ENCODE measurements at regions not wholly inside any gene's neighbourhood (a gene's known extent, or its start where the extent isn't known, plus 50 kb on each side); places are given as distances from the start of the nearest gene placed in this dataset.
A peak's percentile ranks its signal among the peaks of the same experiment; 100 is the strongest.

- no peak overlapping the region for H3K4me3 ChIP-seq (ENCODE audit: low read depth, low read length)
- H3K4me1 ChIP-seq (ENCODE audit: control insufficient read depth, insufficient read depth, low read length) = peaks cover 7% of the 10 kb centered on the region; the same call in 1 of the 2 replicates
- CTCF ChIA-PET = interaction anchor here (1.2 kb wide), 1 partner anchor 44 kb away, joined by 3 read pairs; no protein-coding TSS in a partner anchor
- POLR2A ChIA-PET = no interaction called here
- H3K36me3 ChIP-seq (ENCODE audit: control insufficient read depth in 2 of 2, insufficient read depth in 1 of 2, low read length in 2 of 2) = no peaks in the 10 kb centered on the region
- H3K9me3 ChIP-seq (ENCODE audit: control insufficient read depth, insufficient read depth, low read depth, low read length) = no peaks in the 10 kb centered on the region
- no peak overlapping the region for H3K27ac ChIP-seq (ENCODE audit: extremely low read depth, low read depth, low read length)
- TF ChIP-seq ZNF596 (tag by site-specific recombination; IDR thresholded peaks at IDR 0.05) (no peak), ZNF777 (tag by site-specific recombination; IDR thresholded peaks at IDR 0.05; ENCODE audit: borderline replicate concordance) (no peak), ZNF174 (tag by site-specific recombination; IDR thresholded peaks at IDR 0.05) (no peak), HIC1 (tag by site-specific recombination; IDR thresholded peaks at IDR 0.05) (no peak), ZNF146 (tag by site-specific recombination; IDR thresholded peaks at IDR 0.05) (no peak)
Measured at GRCh38 chr1:147849098-147849895, 53.3 kb upstream of the GJA8 start.

GRCh38 chr1:147850737-147851136 lies 51.9 kb upstream of the GJA8 start:
- TF ChIP-seq GFI1B (tag by site-specific recombination; IDR thresholded peaks at IDR 0.05) (peak; percentile 83), ZNF426 (tag by site-specific recombination; IDR thresholded peaks at IDR 0.05) (no peak), ZNF2 (tag by site-specific recombination; IDR thresholded peaks at IDR 0.05) (no peak)
- CTCF ChIA-PET = no interaction called here
- Histone ChIP-seq H3K4me3 (ENCODE audit: low read depth, low read length) (no peak overlapping the region), H3K36me3 (ENCODE audit: control insufficient read depth in 2 of 2, insufficient read depth in 1 of 2, low read length in 2 of 2) (no peaks in the 10 kb centered on the region), H3K4me1 (ENCODE audit: control insufficient read depth, insufficient read depth, low read length) (peaks cover 7% of the 10 kb centered on the region), H3K9me3 (ENCODE audit: control insufficient read depth, insufficient read depth, low read depth, low read length) (no peaks in the 10 kb centered on the region), H3K27ac (ENCODE audit: extremely low read depth, low read depth, low read length) (no peak overlapping the region)
- POLR2A ChIA-PET = no interaction called here

GRCh38 chr1:147851149-147851548 lies 51.4 kb upstream of the GJA8 start:
- CTCF ChIA-PET = no interaction called here
- TF ChIP-seq ZBTB7A (tag by site-specific recombination; IDR thresholded peaks at IDR 0.05; ENCODE audit: low read depth) (no peak), KLF1 (tag by site-specific recombination; IDR thresholded peaks at IDR 0.05) (no peak), PRDM6 (tag by site-specific recombination; IDR thresholded peaks at IDR 0.05) (no peak), BCL11B (tag by site-specific recombination; IDR thresholded peaks at IDR 0.05; ENCODE audit: low read depth) (no peak), SCRT2 (tag by site-specific recombination; IDR thresholded peaks at IDR 0.05) (no peak), ZNF280C (tag by site-specific recombination; IDR thresholded peaks at IDR 0.05) (no peak), ZNF391 (tag by site-specific recombination; IDR thresholded peaks at IDR 0.05; ENCODE audit: borderline replicate concordance, low read depth) (no peak), ZNF121 (tag by site-specific recombination; IDR thresholded peaks at IDR 0.05) (no peak)
- POLR2A ChIA-PET = no interaction called here

More at GRCh38 chr1:147851149-147851548, 51.4 kb upstream of the GJA8 start:
- Histone ChIP-seq H3K9me3 (ENCODE audit: control insufficient read depth, insufficient read depth, low read depth, low read length) (no peaks in the 10 kb centered on the region), H3K36me3 (ENCODE audit: control insufficient read depth in 2 of 2, insufficient read depth in 1 of 2, low read length in 2 of 2) (no peaks in the 10 kb centered on the region), H3K4me3 (ENCODE audit: low read depth, low read length) (no peak overlapping the region), H3K4me1 (ENCODE audit: control insufficient read depth, insufficient read depth, low read length) (peaks cover 7% of the 10 kb centered on the region), H3K27ac (ENCODE audit: extremely low read depth, low read depth, low read length) (no peak overlapping the region)
